ENCODE measurements at regions not wholly inside any gene's neighbourhood (a gene's known extent, or its start where the extent isn't known, plus 50 kb on each side); places are given as distances from the start of the nearest gene placed in this dataset.

DNA sequence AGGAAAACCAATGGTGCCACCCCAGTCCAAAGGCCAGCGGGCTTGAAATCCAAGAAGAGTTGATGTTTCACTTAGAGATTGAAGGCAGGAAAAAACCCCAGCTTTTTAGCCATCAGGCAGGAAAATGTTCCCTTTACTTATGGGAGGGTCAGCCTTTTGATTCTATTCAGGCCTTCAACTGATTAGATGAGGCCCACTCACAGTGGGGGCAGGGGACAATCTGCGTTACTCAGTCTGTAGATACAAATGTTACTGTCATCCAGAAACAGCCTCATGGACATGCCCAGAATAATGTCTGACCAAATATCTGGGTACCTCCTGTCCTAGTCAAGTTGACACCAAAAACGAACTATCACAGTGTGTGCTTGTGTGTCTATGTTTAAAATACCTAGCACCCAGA is 121.2 kb upstream of the KCNQ5 start:
- dilution Hi-C loops (cut with HindIII; ENCODE audit: low sequenced_read_pairs, unreplicated experiment) = no loop called here
- H3K9me3 ChIP-seq (ENCODE audit: control insufficient read depth, insufficient read depth, low read length) = no peaks in the 10 kb centered on the region
- WGBS, 2 experiments (ENCODE audit: extremely low coverage in 2 of 2, insufficient read length in 1 of 2) = no CpG with 5 or more reads among the region's 3 CpGs
- H3K27ac ChIP-seq (ENCODE audit: insufficient read depth, low read length) = no peak overlapping the region
- no peak overlapping the region for H3K4ac ChIP-seq (ENCODE audit: low read depth, low read length)
- H2AK9ac ChIP-seq (replicated peaks; ENCODE audit: low read depth, low read length, poor library complexity) = no peak overlapping the region
- H2BK120ac ChIP-seq (ENCODE audit: low read depth, low read length) = no peak overlapping the region
- H3K4me2 ChIP-seq (ENCODE audit: low read depth, low read length) = no peak overlapping the region
- no peak for ATAC-seq (ENCODE audit: low read depth)
- no peak overlapping the region for H3K18ac ChIP-seq (ENCODE audit: low read depth, low read length)
- no peaks in the 10 kb centered on the region for H3K4me1 ChIP-seq (ENCODE audit: control insufficient read depth, insufficient read depth, low read length)
- no peak overlapping the region for H3K56ac ChIP-seq (ENCODE audit: extremely low read depth, insufficient read depth, low read length)
- no peak overlapping the region for H2BK15ac ChIP-seq (ENCODE audit: low read depth, low read length)
- CTCF ChIA-PET = interaction anchor here (0.8 kb wide), 1 partner anchor 45 kb away, joined by 3 read pairs; no protein-coding TSS in a partner anchor
- no peaks in the 10 kb centered on the region for H3K27me3 ChIP-seq (ENCODE audit: control insufficient read depth, insufficient read depth, low read length)
- in situ Hi-C loops (cut with MboI; ENCODE audit: low sequenced_read_pairs) = no loop called here
- H3K23ac ChIP-seq (ENCODE audit: low read depth, low read length) = no peak overlapping the region
- H2BK20ac ChIP-seq (ENCODE audit: low read depth, low read length) = no peak overlapping the region
- H4K8ac ChIP-seq (ENCODE audit: low read depth in 2 of 2, low read length in 2 of 2) = no peak overlapping the region
- H4K5ac ChIP-seq (ENCODE audit: low read depth, low read length) = no peak overlapping the region
- no peak overlapping the region for H2BK5ac ChIP-seq (ENCODE audit: low read depth, low read length, poor library complexity, severe bottlenecking)
- H3K36me3 ChIP-seq (ENCODE audit: control insufficient read depth, insufficient read depth, low read length) = no peaks in the 10 kb centered on the region
- no peaks in the 10 kb centered on the region for H3K79me1 ChIP-seq (ENCODE audit: low read depth in 1 of 2, low read length in 2 of 2)
- intact Hi-C loops (cut with micrococcal nuclease) = no loop called here
- no peak overlapping the region for H2AFZ ChIP-seq (replicated peaks; ENCODE audit: low read length, poor library complexity)
- H4K20me1 ChIP-seq (ENCODE audit: insufficient read depth, low read length) = no peaks in the 10 kb centered on the region
- H3K4me3 ChIP-seq (ENCODE audit: insufficient read depth, low read depth, low read length) = no peak overlapping the region
- DNase-seq = no peak
- no peak overlapping the region for H2AK5ac ChIP-seq (ENCODE audit: low read depth, low read length)
- H4K91ac ChIP-seq (ENCODE audit: insufficient read depth, low read depth, low read length) = no peak overlapping the region
- TF ChIP-seq BHLHE40 (IDR thresholded peaks at IDR 0.05; ENCODE audit: low read depth, low read length) (no peak), RAD21 (IDR thresholded peaks at IDR 0.05; ENCODE audit: low read length) (no peak), FOS (IDR thresholded peaks at IDR 0.05; ENCODE audit: low read depth, low read length) (no peak), POLR2A (IDR thresholded peaks at IDR 0.05; ENCODE audit: low read depth, low read length) (no peak), MAFK (IDR thresholded peaks at IDR 0.05; ENCODE audit: low read depth, low read length) (no peak)
- POLR2A ChIA-PET (ENCODE audit: unreplicated experiment) = no interaction called here
- BruUV-seq (replicated peaks) = no TSS peak
- no peak overlapping the region for H3K9ac ChIP-seq (ENCODE audit: low read depth, low read length)
- no peaks in the 10 kb centered on the region for H3K9me1 ChIP-seq (ENCODE audit: insufficient read depth, low read length)
- no peak overlapping the region for H3K14ac ChIP-seq (replicated peaks; ENCODE audit: low read depth, low read length)
